GM21723 (cell line): ENCODE measurements at regions not wholly inside any gene's neighbourhood (a gene's known extent, or its start where the extent isn't known, plus 50 kb on each side); places are given as distances from the start of the nearest gene placed in this dataset.
"Not testable (repeated sequence)": the region's sequence is repeated elsewhere in the genome, so short reads cannot be mapped to it uniquely, and the experiment has no call there.

Experiments
- ATAC-seq: cut with Tn5 transposase; IDR thresholded peaks from one replicate; pipeline ENCODE4 v1.9.1; 2021; ENCODE audit warnings: mild to moderate bottlenecking, moderate library complexity; ENCODE audit not compliant: unreplicated experiment

DNA sequence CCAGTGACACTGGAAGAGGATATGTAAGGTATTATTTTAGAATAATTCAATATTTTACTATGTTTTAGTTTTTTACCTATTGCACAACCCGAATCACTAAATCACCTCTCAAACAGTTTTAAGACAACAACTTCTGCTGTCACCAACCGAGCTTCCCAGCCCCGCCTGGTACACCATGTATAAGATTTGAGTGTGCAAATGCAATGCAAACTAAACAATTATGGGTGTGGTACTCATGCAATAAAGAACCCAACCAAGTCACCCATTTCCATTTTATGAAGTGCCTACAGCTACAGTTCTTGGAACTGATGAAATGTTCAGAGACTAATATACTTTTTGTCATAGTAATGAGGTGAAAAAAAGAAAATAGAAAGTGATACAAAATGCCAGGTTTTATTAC lies 256.2 kb downstream of the TAFA4 start:
- ATAC-seq, result no peak

DNA sequence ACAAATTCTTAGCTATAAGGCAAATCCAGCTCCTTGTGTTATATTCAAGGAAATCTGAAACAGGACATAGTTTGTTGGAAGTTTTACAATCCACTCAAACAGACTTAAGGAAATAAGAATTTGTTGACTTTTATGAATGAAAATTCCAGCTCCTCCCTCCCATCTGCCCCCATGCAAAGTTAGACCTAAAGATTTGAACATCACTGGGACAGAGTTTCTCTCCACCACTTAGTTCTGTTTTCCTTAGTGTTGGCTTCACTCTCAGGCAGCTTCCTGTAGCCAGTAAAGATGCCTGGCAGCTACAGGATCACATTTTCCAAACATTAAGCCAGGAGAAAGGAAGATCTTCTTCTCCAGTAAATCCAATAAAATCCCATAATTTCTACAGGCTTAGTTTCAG lies 265.0 kb downstream of the TAFA4 start:
- ATAC-seq, result no peak

DNA sequence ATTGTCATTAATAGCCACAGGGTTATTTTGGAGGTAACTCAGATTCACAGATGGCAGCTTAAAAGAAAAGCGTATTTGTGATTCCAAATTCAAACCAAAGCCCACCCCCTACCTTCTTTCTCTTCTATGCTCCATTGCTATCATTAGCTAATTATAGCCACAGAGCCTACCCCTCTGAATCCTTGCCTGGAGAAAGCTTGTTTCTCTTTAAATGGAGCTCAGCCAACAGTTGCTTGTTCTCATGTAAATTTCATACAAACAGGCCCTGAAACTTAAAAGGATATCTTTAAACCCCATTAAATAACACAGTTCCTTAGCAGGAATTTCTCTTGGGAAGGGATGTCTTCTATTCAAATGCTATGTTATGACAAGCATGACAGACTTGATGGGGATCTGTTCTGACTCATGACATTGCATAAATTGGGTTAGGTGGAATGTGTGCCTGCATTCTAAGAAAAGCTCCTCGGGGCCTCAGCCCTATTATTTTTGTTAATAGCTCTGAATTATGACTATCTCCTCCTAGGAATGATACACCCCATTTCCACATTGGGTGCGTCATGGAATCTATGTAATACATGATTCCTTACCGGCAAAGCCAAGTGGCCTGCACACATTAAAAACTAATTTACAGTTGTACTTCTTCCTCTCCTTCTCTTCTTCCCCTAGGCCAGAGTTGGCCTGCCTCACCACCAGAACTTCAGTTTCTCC lies 265.8 kb downstream of the TAFA4 start:
- no peak for ATAC-seq

DNA sequence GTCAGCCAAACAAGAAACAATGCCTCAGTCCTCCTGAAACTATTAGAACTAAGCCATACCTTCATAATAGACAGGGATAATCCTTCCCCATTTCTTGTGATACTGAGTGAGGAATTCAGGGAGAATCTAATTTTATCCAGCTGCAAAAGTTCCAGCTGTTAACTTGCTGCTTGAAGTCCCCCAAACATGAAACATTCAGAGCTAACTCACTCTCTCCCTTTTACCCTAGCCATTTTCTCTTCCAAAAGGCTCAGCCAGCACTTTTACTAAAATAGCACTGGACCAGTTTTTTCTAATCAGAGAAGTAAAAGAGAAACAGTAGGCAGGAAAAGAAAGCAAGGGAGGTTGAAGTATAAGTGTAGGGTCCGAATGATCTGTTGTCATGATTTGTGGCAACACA lies 268.1 kb downstream of the TAFA4 start:
- ATAC-seq, result no peak

DNA sequence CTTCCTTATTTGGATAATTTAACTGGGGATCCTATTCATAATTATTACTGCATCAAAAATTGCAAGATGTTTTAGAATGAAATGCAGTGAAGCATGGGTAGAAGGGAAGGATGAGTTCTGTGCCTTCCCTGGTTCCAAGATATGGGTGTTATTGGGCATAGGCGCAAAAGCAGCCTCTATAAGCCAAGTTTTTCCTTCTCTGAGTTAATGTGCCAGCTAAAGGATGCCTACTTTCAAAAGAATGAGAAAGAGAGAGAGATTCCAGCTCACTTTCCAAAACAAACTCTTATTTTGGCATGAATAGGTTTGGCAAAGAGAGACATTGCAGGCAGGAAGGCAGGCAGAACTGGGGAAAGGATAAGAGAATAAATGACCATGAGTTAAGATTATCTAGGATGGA lies 270.2 kb downstream of the TAFA4 start:
- no peak for ATAC-seq

DNA sequence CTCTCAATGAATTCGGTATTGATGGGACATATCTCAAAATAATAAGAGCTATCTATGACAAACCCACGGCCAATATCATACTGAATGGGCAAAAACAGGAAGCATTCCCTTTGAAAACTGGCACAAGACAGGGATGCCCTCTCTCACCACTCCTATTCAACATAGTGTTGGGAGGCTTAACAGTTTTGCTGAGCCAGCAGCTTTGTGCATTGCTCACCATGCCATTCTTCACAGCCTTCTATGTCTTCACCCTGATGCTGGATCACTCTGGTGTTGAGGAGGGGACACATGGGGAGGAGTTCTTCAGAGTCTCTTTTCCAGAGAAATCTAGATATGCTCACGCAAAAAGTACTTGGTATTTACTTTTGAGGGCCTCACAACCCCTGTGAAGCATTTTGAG lies 281.7 kb downstream of the TAFA4 start:
- ATAC-seq, result not testable (repeated sequence)

DNA sequence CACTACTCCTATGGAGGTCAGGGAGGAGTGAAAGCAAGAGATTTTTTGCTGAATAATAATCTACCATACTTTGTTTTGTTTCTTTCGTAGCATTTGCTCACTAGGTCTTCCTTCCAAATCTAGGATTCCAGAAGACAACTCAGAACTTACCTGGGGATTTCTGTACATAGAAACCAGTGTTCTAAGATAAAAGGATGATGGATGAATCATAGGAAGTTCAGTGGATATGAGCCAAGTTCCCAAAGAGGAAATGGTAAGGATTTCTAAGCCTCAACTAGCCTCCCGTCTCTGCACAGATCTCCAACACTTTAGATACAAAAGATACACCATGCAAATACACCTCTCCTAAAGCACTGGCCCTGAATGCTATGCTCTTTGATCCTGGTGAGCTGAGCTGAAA lies 283.9 kb downstream of the TAFA4 start:
- no peak for ATAC-seq

DNA sequence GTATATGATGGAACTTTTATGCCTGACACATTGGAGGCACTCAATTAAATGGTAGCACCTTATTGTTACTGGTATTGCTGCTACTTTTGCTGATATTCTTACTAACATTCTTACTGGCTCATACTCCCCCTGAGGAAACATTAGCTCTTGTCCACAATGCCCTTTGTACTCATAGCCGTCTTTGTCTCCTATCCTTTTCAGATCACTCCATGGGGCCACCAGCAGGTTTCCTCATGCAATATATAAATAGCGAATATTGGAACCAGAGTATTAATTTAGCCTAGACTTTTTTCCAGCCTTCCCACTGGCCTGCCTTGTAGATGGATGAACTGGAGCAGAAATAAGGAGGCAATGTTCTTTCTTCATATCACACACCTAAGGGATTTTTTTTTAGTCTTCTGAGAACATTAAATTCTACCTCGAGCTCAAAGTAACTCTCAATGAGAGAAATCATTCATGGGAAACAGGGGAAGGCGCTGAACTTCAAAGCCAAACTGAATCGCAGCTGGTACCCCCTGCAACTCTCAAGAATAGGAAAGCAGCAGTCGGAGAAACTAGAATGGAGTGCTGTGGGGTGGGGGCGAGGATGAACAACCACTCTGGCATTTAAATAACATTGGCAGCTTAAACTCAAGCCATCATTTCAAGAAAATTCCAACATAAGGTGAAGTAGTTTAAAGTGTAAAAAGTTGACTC lies 300.3 kb downstream of the TAFA4 start:
- ATAC-seq, result no peak

DNA sequence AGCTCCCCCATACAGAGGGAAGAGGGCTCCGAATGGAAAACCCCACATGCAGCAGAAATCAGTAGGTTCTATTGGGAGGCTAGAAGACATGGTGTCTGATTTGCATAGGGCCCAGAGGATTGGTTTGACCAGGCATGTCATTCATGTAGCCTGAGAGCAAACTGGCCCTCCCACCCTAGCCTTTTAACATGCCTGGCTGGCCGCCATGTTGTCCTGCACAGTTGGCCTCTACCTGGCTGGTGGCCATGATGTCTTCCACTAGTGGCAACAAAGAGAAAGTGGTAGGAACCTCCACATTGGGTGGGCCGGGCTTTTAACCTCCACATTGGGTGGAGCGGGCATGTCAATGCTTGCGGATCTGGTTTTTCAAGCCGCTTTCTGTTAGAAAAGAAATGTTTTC lies 312.1 kb downstream of the TAFA4 start:
- ATAC-seq, result no peak

DNA sequence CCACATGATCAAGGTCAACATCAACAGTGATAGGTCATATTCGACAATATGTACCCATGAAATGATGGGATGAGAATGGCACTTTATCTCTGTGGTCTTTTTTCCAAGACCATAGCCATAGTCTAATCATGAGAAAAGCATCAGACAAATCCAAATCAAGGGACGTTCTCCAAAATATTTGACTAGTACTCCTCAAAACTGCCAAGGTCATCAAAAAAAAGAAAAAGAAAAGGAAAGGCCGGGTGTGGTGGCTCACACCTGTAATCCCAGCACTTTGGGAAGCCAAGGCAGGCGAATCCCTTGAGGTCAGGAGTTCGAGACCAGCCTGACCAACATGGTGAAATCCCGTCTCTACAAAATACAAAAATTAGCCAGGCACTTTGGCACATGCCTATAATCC lies 318.3 kb downstream of the TAFA4 start:
- ATAC-seq, result no peak

DNA sequence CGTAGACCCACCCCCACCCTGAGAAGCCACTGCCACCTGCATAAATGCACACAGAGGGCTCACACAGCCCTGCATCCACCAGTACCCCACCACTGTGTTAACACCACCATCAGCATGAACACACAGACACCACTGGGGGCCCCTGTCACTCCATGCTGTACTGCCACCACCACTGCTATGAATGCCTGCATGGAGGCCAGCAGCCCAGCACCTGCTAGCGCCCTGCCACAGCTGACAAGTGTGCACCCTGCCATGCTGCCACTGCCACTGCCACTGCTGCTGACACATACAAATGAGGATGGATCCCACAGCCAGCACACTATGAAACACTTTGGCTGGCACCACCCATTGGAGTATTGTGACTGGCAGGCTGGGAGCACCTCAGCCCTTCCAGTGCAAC lies 361.0 kb downstream of the TAFA4 start:
- ATAC-seq, result no peak

DNA sequence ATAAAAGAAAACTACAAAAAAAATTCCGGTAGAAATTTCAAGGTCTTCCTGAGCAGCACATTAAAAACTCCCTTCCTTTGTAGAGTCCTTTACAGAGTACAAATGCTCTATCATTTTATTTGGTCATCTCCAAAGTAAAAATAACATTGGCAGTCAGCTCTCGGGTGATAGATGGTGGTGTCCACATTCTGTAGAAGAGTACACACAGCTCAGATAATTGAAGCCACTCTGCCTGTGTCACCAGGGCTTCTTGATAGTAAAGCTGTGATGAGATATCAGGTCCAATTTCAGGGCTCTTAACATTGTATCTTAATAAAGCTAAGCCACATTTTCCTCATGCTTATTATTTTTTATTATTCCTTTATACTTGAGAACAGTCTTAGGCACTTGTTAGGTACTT lies 371.6 kb downstream of the TAFA4 start:
- ATAC-seq, result no peak

DNA sequence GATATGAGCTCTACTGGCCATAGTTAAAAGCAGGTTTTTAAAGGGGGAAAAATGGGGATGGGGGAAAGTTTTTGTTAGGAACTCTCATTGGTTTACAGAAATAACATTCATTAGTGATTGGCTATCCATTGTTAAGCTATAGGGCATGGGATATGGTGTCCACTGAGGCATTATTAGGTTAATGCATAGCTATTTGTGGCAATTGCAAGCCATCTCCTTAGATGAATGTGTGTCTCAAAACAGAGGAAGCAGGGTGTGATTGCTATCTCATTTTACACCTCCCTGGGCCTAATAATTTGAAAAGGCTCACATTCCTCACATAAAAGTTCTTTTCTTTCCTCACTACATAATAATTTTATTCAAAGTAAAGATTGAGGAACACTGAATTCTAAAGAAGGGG lies 396.6 kb downstream of the TAFA4 start:
- ATAC-seq, result no peak

DNA sequence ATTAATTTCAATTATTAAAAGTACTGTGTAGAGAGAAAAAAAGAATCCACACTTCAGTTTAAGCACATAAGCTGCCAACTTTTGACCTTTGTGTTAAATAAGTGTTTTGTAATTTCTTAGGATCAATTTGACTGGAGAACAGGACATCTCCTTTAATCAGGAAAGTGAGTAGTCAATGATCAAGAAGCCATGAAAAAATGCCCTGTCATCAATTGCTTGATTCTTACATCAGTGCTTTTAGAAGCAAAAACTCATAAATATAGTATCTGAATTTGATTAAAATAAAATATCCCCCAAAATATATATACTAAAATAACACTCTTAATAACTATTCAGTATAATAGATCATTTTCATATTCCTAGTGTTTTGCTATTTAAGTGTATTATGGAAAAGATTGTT lies 409.0 kb downstream of the TAFA4 start:
- no peak for ATAC-seq

DNA sequence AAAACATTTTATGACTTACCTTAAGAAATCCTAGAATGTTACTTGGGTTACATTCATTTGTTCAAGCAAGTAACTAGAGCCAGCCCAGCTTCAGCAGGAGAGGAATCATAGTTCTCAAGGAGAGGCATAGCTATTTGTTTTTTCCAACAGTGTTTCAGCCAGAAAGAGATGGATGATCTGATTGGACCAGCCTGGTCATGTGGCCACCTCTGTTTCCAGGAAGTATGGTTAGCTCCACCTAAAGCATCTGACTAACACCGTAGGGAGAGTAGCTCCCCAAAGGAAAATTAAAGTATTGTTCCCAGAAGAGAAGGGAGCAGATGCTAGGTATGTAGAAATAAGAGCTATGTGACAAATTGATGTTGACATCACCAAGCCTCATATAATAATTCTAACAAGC lies 417.1 kb downstream of the TAFA4 start:
- no peak for ATAC-seq

DNA sequence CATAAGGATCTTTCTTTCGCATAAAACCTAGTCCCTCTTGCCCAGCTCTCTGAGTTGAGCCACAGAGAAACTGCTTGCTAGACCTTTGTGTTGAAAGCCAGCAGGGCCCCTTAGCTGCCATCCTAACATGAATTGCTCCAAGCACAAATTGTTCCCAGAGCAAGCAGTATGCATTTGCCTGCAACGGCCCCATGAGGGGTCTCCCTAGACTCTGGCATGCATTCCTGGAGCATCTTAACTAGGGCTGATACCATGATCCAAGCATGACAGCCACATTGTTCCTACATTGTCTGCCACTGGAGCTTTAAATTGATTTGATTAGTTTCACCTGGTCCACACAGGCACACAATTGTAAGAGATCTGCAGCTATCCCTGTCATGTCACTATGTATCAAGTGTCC lies 428.1 kb downstream of the TAFA4 start:
- no peak for ATAC-seq

DNA sequence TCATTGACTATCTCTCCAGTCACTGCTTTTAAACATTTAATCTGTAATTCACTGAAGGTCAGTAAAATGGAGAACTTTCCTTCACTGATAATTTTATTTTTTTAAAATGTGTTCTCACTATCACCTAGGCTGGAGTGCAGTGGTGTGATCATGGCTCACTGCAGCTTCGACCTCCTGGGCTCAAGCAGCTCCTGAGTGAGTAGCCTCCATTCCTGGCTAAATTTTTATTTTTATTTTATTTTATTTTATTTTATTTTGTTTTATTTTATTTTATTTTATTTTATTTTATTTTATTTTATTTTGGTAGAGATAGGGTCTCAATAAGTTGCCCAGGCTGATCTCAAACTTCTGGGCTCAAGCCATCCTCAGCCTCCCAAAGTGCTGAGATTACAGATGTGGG lies 446.5 kb downstream of the TAFA4 start:
- not testable (repeated sequence) for ATAC-seq

DNA sequence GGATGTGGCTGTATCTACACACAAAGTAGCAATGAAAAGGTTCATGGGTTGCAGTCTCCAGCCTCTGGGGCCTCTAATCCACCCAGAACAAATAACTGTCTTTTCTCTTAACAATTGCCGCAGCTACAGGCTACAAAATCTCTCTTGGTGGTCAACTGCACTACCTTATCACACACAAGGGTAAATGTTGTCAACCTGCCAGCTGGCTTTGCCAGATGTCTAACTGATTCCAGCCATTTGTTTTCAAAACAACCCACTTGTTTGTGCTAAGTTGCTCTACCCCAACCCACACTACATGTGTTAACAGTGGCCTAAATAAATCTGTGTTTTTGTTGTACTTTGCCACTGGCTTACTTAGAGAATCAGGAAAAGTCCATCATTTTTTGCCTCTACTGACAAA lies 447.3 kb downstream of the TAFA4 start:
- no peak for ATAC-seq

DNA sequence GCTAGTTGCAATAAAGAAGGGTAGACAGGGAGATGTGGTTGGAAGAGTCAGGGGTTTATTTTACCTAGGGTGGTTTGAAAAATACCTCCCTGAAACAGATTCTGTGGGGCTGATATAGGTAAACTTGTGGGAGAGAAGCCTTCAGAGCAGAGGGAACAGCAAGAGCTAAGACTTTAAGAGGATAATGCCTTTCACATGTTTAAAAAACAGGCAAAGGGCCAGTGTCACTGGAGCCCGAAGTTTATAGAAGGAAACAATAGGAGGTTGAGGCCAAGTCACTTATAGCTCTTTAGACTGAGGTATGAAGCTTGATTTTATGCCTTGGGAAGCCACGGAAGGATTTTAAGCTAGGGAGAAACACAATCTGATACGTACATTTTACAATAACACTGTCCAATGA lies 448.7 kb downstream of the TAFA4 start:
- ATAC-seq, result no peak

DNA sequence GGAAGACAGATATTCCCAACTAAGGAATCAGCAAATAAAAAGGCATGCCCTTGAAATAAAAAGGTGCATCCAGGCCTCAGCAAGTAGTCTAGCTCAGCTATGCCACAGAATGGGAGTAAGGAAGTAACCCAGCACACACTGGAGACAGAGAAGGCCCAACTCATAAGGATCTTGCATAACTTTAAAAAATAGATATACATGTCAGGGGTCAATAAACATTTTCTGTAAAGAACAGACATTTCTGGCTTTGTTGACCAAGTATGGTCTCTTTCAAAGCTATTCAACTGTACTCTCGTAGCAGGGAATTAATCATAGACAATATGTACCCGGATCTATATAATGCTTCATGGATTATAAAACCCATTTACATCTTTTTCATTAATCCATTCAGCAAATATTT lies 449.3 kb downstream of the TAFA4 start:
- no peak for ATAC-seq

DNA sequence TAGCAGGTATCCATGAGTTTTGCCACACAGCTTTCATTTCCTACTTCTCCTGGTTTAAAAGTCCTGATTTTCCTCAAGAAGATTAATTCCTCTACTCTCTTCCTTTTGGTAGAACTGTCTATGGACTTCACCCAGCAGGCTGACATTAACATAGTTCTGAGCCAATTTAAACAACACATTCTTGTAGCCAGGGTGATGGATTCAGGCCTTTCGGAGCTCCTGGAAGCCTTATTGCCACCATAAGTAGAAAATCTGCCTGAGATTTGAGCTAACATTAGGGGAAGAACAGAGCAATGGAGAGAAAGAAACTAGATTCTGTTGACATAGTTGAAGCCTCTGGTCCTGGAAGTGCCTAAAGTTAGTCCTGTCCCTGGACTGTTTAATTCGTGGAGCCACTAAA lies 449.8 kb downstream of the TAFA4 start:
- no peak for ATAC-seq

DNA sequence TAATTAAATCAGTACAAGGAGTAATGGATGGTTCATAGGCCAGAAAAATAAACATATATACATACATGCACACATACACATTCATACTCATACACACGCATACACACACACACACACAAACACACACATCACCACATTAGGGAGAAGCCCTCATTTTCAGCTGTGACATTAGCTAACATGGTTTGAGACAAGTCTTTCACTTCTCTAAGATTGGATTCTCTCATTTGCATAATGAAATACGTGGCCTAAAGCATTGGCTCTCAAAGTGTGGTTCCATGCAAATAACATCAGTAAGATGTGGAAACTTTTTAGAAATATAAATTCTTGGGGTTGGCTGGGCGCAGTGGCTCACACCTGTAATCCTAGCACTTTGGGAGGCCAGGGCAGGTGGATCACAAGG lies 452.6 kb downstream of the TAFA4 start:
- no peak for ATAC-seq
